GM12878 (cell line): ENCODE measurements at regions not wholly inside any gene's neighbourhood (a gene's known extent, or its start where the extent isn't known, plus 50 kb on each side); places are given as distances from the start of the nearest gene placed in this dataset.

Experiments
- ATAC-seq: fragments of 200-7000 bp; cut with Tn5 transposase; 3 replicates; pipeline ENCODE4 v1.9.1; 2020; ENCODE audit warnings: mild to moderate bottlenecking, moderate library complexity
- BruUV-seq: library from RNA; stranded (reverse); fragments of 400-500 nt; replicated peaks from 2 replicates; lab custom pipeline; 2021; lab: Mats Ljungman, UMichigan
- CTCF ChIA-PET: fragments of 300-600 bp; sonication (Branson Sonifier 250); formaldehyde crosslinking; extraction: SDS; loops from one replicate; lab custom pipeline; 2021; ENCODE audit warnings: inconsistent platforms; lab: Yijun Ruan, JAX
- POLR2A ChIA-PET: fragments of 350-600 bp; formaldehyde crosslinking; extraction: SDS; loops from one replicate; lab custom pipeline; 2021; ENCODE audit warnings: inconsistent platforms; lab: Charles Lee
- RAD21 ChIA-PET: fragments of 300-600 bp; sonication (Branson Sonifier 250); formaldehyde crosslinking; loops from one replicate; lab custom pipeline; 2023; ENCODE audit warnings: antibody characterized with exemption; ENCODE audit not compliant: unreplicated experiment; lab: Charles Lee
- SMC1A ChIA-PET: fragments of 300-600 bp; sonication (Branson Sonifier 250); formaldehyde crosslinking; loops from one replicate; lab custom pipeline; 2023; ENCODE audit not compliant: unreplicated experiment, uncharacterized antibody; lab: Charles Lee
- DNase-seq: peaks from one replicate; pipeline ENCODE4 v3.0.0-alpha.2; 2011; ENCODE audit warnings: low read depth, low spot score
- FAIRE-seq: peaks from 3 replicates; lab custom pipeline; 2011; peaks lifted over from hg19 to GRCh38; lab: Jason Lieb, UNC
- H2AFZ ChIP-seq: 2 replicates; pipeline ENCODE4 v1.6.0; 2011; ENCODE audit warnings: low read depth, low read length, control low read depth; ENCODE audit not compliant: control insufficient read depth
- H3K27ac ChIP-seq: 2 replicates; pipeline ENCODE4 v1.5.1; 2011; ENCODE audit warnings: control low read depth; ENCODE audit not compliant: control insufficient read depth, insufficient read depth
- H3K27me3 ChIP-seq, 2 experiments: replicated peaks in 1 of 2; 2 replicates each; pipeline versions ENCODE4 v1.6.0 to v1.6.1; 2011; ENCODE audit warnings: low read length in 1 of 2; ENCODE audit not compliant: control insufficient read depth in 2 of 2, insufficient read depth in 2 of 2
- H3K36me3 ChIP-seq, 2 experiments: 2 replicates each; pipeline ENCODE4 v1.5.1; 2011; ENCODE audit warnings: low read length in 1 of 2; ENCODE audit not compliant: control insufficient read depth in 2 of 2, insufficient read depth in 2 of 2
- H3K4me1 ChIP-seq: 2 replicates; pipeline ENCODE4 v1.6.1; 2011; ENCODE audit warnings: mild to moderate bottlenecking, low read length, moderate library complexity, mixed read lengths; ENCODE audit not compliant: control insufficient read depth, insufficient read depth
- H3K4me2 ChIP-seq: 2 replicates; pipeline ENCODE4 v1.6.0; 2011; ENCODE audit warnings: control low read depth; ENCODE audit not compliant: control insufficient read depth, insufficient read depth
- H3K4me3 ChIP-seq: fragments of 200-600 bp; sonication (generic); 2 replicates; pipeline ENCODE4 v1.5.1; 2016
- H3K79me2 ChIP-seq: 2 replicates; pipeline ENCODE4 v1.6.0; 2011; ENCODE audit warnings: low read length; ENCODE audit not compliant: control insufficient read depth, insufficient read depth
- H3K9ac ChIP-seq: 2 replicates; pipeline ENCODE4 v1.8.0; 2011; ENCODE audit warnings: low read length, control low read depth, mixed read lengths; ENCODE audit not compliant: control insufficient read depth, insufficient read depth
- H3K9me3 ChIP-seq: replicated peaks from 3 replicates; pipeline ENCODE4 v1.5.1; 2011; ENCODE audit warnings: mild to moderate bottlenecking, low read length; ENCODE audit not compliant: control insufficient read depth, insufficient read depth
- H4K20me1 ChIP-seq: 2 replicates; pipeline ENCODE4 v1.6.0; 2011; ENCODE audit not compliant: control insufficient read depth, insufficient read depth
- ASH2L ChIP-seq: fragments of 300-600, 200-600 bp; sonication (generic); IDR thresholded peaks from 2 replicates; pipeline ENCODE4 v1.6.1; 2017; ENCODE audit warnings: low read depth, mild to moderate bottlenecking, borderline replicate concordance
- ATF3 ChIP-seq: IDR thresholded peaks from 2 replicates; pipeline ENCODE4 v1.6.1; 2011; ENCODE audit warnings: low read depth, mild to moderate bottlenecking, low read length, moderate library complexity, borderline replicate concordance; ENCODE audit errors: extremely low read depth
- BRCA1 ChIP-seq: IDR thresholded peaks from 2 replicates; pipeline ENCODE4 v1.6.1; 2011; ENCODE audit warnings: low read depth, low read length, improper control_type of control experiment
- CEBPZ ChIP-seq: fragments of 150-350 bp; IDR thresholded peaks from 2 replicates; pipeline ENCODE4 v1.6.1; 2016; ENCODE audit warnings: low read depth, low read length
- HDAC6 ChIP-seq: fragments of 200-600 bp; sonication (generic); IDR thresholded peaks from one replicate; pipeline ENCODE4 v1.8.0; 2017; ENCODE audit warnings: antibody characterized with exemption; ENCODE audit not compliant: unreplicated experiment
- HSF1 ChIP-seq: fragments of 150-350 bp; IDR thresholded peaks from 2 replicates; pipeline ENCODE4 v1.6.1; 2014; ENCODE audit warnings: mild to moderate bottlenecking, low read depth, low read length
- MEF2A ChIP-seq: IDR thresholded peaks from 2 replicates; pipeline ENCODE4 v1.6.1; 2011; ENCODE audit warnings: low read depth, mild to moderate bottlenecking, low read length, moderate library complexity; ENCODE audit not compliant: insufficient read depth
- RAD21 ChIP-seq: IDR thresholded peaks from 2 replicates; pipeline ENCODE4 v1.6.1; 2011; ENCODE audit warnings: mild to moderate bottlenecking, low read depth, low read length, moderate library complexity; ENCODE audit not compliant: insufficient read depth
- STAT1 ChIP-seq: fragments of 450-650 bp; conservative IDR thresholded peaks from 2 replicates; pipeline ENCODE4 v1.6.1; 2014; ENCODE audit warnings: antibody characterized with exemption, mild to moderate bottlenecking
- SUZ12 ChIP-seq: fragments of 200-600 bp; sonication (generic); IDR thresholded peaks from one replicate; pipeline ENCODE4 v1.6.1; 2018; ENCODE audit warnings: antibody characterized with exemption, mild to moderate bottlenecking; ENCODE audit not compliant: unreplicated experiment
- TAF1 ChIP-seq: IDR thresholded peaks from 2 replicates; pipeline ENCODE4 v1.6.1; 2011; ENCODE audit warnings: mild to moderate bottlenecking, low read depth, low read length, borderline replicate concordance
- USF1 ChIP-seq: IDR thresholded peaks from 2 replicates; pipeline ENCODE4 v1.6.1; 2011; ENCODE audit warnings: borderline replicate concordance, low read depth, mild to moderate bottlenecking, moderate library complexity, mixed read lengths, low read length; ENCODE audit not compliant: insufficient read depth; ENCODE audit errors: extremely low read length
- ZNF274 ChIP-seq: IDR thresholded peaks from one replicate; pipeline ENCODE4 v1.8.0; 2011; ENCODE audit not compliant: insufficient read length, insufficient read depth
- WGBS: methylation state at CpG from one replicate; pipeline ENCODE4 v1.1.6; 2016; ENCODE audit warnings: low lambda C conversion rate; ENCODE audit not compliant: insufficient replicate concordance, insufficient coverage; ENCODE audit errors: missing lambda C conversion rate; 5-methylcytosine and 5-hydroxymethylcytosine counted together
- in situ Hi-C: fragments of 300-500 bp; cut with MboI; formaldehyde crosslinking; loops from 9 replicates; pipeline ENCODE4 v1.14.3; 2018; ENCODE audit warnings: mixed read lengths
- intact Hi-C: fragments of 100-400 bp; cut with micrococcal nuclease; formaldehyde crosslinking; loops from one replicate; pipeline ENCODE4 v1.14.2; 2022; ENCODE audit not compliant: unreplicated experiment

- in situ Hi-C loops (no loop called here), intact Hi-C loops (loop anchor here (5.0 kb wide), 1 partner anchor 143 kb away; no protein-coding TSS in a partner anchor)
- H3K4me3 ChIP-seq = no peak overlapping the region
- H2AFZ ChIP-seq = no peak overlapping the region
- no peak overlapping the region for H3K4me2 ChIP-seq
- H3K9me3 ChIP-seq = no peaks in the 10 kb centered on the region
- no peaks in the 10 kb centered on the region for H3K27me3 ChIP-seq
- no peak for FAIRE-seq
- no peaks in the 10 kb centered on the region for H3K4me1 ChIP-seq
- no peak for DNase-seq
- RAD21 ChIA-PET = interaction anchor here (0.9 kb wide), 1 partner anchor 19 kb away, joined by 3 read pairs; no protein-coding TSS in a partner anchor
- H3K79me2 ChIP-seq = no peaks in the 10 kb centered on the region
- H3K36me3 ChIP-seq = no peaks in the 10 kb centered on the region
- BruUV-seq = no TSS peak
- no peaks in the 10 kb centered on the region for H4K20me1 ChIP-seq
- SMC1A ChIA-PET = interaction anchor here (1.0 kb wide), 1 partner anchor 11 kb away, joined by 4 read pairs; no protein-coding TSS in a partner anchor
- no peak overlapping the region for H3K9ac ChIP-seq
- CTCF ChIA-PET = interaction anchor here (0.6 to 2.5 kb wide), 2 partner anchors 60 to 95 kb away, joined by 3 to 9 read pairs; no protein-coding TSS in a partner anchor
- no peak overlapping the region for H3K27ac ChIP-seq
- no peak for ATAC-seq
- POLR2A ChIA-PET = no interaction called here
- WGBS = 5% methylated on average over 1 of the region's 1 CpG
- no peak for TF ChIP-seq STAT1
- no peak for TF ChIP-seq TAF1
- TF ChIP-seq MEF2A = no peak
- TF ChIP-seq RAD21 = no peak
- no peak for TF ChIP-seq USF1
- no peak for TF ChIP-seq ASH2L
- TF ChIP-seq ATF3 = no peak
- TF ChIP-seq HSF1 = no peak
- no peak for TF ChIP-seq SUZ12
- TF ChIP-seq CEBPZ = no peak
- no peak for TF ChIP-seq ZNF274
- no peak for TF ChIP-seq HDAC6
- TF ChIP-seq BRCA1 = no peak
Measured at GRCh38 chr4:115294717-115295116, 181.3 kb upstream of the NDST4 start.
